ENCODE measurements at regions not wholly inside any gene's neighbourhood (a gene's known extent, or its start where the extent isn't known, plus 50 kb on each side); places are given as distances from the start of the nearest gene placed in this dataset.

DNA sequence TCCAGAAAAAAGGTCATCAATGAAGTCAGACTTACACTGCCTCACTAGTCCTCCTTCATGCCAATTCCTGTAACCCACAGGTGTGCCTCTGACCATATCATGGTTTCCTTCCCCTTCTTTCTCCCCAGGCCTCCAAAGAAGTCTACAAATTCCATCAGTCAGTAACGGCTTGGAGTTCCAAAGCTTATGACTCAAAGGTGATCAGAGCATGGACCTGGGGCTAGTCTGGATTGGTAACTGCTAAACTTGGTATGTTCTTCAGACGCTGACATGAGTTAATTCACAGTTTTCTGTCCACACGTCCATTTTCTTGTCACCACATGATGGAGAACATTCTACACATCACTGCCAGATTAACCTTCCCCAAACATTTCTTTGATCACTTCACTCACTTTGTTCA lies 560.4 kb downstream of the ETNK1 start:
- TF ChIP-seq, protein P1, sequence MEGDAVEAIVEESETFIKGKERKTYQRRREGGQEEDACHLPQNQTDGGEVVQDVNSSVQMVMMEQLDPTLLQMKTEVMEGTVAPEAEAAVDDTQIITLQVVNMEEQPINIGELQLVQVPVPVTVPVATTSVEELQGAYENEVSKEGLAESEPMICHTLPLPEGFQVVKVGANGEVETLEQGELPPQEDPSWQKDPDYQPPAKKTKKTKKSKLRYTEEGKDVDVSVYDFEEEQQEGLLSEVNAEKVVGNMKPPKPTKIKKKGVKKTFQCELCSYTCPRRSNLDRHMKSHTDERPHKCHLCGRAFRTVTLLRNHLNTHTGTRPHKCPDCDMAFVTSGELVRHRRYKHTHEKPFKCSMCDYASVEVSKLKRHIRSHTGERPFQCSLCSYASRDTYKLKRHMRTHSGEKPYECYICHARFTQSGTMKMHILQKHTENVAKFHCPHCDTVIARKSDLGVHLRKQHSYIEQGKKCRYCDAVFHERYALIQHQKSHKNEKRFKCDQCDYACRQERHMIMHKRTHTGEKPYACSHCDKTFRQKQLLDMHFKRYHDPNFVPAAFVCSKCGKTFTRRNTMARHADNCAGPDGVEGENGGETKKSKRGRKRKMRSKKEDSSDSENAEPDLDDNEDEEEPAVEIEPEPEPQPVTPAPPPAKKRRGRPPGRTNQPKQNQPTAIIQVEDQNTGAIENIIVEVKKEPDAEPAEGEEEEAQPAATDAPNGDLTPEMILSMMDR (conservative IDR thresholded peaks at IDR 0.05 in 1 of 2, IDR thresholded peaks at IDR 0.05 in 1 of 2; ENCODE audit: low read depth in 1 of 2, low read length in 2 of 2): no peak
- TF ChIP-seq EZH2 (IDR thresholded peaks at IDR 0.05; ENCODE audit: low read length, missing control alignments): no peak
